ENCODE measurements at regions not wholly inside any gene's neighbourhood (a gene's known extent, or its start where the extent isn't known, plus 50 kb on each side); places are given as distances from the start of the nearest gene placed in this dataset.
"Not testable (repeated sequence)": the region's sequence is repeated elsewhere in the genome, so short reads cannot be mapped to it uniquely, and the experiment has no call there.

DNA sequence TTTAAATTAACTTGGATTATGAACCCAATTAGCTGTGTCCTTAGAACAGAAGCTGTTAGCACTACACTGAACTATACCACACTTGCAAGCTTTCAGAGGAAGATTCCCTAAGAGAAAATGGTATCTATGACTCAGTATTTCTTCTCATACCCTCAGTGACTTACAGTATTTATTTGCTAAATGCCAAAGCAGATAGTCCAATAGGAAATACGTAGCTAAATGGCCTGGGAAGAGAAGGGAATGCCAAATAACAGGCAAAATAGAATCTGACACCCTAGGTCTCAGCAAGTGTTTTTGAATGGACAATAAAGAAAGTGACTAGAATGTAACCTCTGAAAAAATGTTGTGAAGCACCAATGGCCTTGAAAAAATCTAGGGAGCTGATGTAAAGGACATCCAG is 570.8 kb downstream of the ZWINT start:
- TF ChIP-seq EZH2 (IDR thresholded peaks at IDR 0.05; ENCODE audit: low read length, unreplicated experiment); EZH2phosphoT487 (IDR thresholded peaks at IDR 0.05; ENCODE audit: borderline replicate concordance, low read length): not testable (repeated sequence)
- TF ChIP-seq, protein P1, sequence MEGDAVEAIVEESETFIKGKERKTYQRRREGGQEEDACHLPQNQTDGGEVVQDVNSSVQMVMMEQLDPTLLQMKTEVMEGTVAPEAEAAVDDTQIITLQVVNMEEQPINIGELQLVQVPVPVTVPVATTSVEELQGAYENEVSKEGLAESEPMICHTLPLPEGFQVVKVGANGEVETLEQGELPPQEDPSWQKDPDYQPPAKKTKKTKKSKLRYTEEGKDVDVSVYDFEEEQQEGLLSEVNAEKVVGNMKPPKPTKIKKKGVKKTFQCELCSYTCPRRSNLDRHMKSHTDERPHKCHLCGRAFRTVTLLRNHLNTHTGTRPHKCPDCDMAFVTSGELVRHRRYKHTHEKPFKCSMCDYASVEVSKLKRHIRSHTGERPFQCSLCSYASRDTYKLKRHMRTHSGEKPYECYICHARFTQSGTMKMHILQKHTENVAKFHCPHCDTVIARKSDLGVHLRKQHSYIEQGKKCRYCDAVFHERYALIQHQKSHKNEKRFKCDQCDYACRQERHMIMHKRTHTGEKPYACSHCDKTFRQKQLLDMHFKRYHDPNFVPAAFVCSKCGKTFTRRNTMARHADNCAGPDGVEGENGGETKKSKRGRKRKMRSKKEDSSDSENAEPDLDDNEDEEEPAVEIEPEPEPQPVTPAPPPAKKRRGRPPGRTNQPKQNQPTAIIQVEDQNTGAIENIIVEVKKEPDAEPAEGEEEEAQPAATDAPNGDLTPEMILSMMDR (conservative IDR thresholded peaks at IDR 0.05; ENCODE audit: low read depth, low read length): not testable (repeated sequence)
